Activated T-cell treated with anti-CD3 and anti-CD28 coated beads, Interleukin-2, amount 50 U/mL, for 72 hours (primary cell): ENCODE measurements at regions not wholly inside any gene's neighbourhood (a gene's known extent, or its start where the extent isn't known, plus 50 kb on each side); places are given as distances from the start of the nearest gene placed in this dataset.
"Not testable (repeated sequence)": the region's sequence is repeated elsewhere in the genome, so short reads cannot be mapped to it uniquely, and the experiment has no call there.

ENCODE experiments used
- ATAC-seq, 2 donors: fragments of 150-1000 bp; cut with Tn5 transposase; replicated peaks in 1 of 2; 2 replicates each; pipeline ENCODE4 v1.10.0; 2021; ENCODE audit warnings: moderate library complexity in 2 of 2, mild to moderate bottlenecking in 1 of 2
- DNase-seq, 2 donors: peaks; one replicate each; pipeline ENCODE4 v3.0.0; 2021 to 2022; ENCODE audit warnings: mixed read lengths in 1 of 2
- H3K27ac Mint-ChIP-seq: one replicate; pipeline ENCODE4 v1.8.0; 2022; ENCODE audit warnings: mild to moderate bottlenecking, moderate library complexity, mixed read lengths
- H3K27me3 Mint-ChIP-seq: one replicate; pipeline ENCODE4 v1.8.0; 2022; ENCODE audit warnings: low read depth, mixed read lengths
- H3K36me3 Mint-ChIP-seq, 2 donors: one replicate each; pipeline ENCODE4 v1.8.0; 2022; ENCODE audit warnings: mixed read lengths in 2 of 2, mild to moderate bottlenecking in 1 of 2; ENCODE audit not compliant: insufficient read depth in 2 of 2
- H3K4me1 Mint-ChIP-seq: one replicate; pipeline ENCODE4 v1.8.0; 2022; ENCODE audit warnings: low read depth, mixed read lengths
- H3K4me3 Mint-ChIP-seq, 2 donors: one replicate each; pipeline ENCODE4 v1.8.0; 2022; ENCODE audit warnings: mild to moderate bottlenecking in 2 of 2, mixed read lengths in 2 of 2, moderate library complexity in 2 of 2
- H3K9me3 Mint-ChIP-seq, 2 donors: one replicate each; pipeline ENCODE4 v1.8.0; 2022; ENCODE audit warnings: mixed read lengths in 2 of 2

GRCh38 chr11:34762625-34763024 lies 141.7 kb downstream of the EHF start:
- H3K27ac Mint-ChIP-seq, H3K9me3 Mint-ChIP-seq, DNase-seq, ATAC-seq, H3K36me3 Mint-ChIP-seq, H3K4me1 Mint-ChIP-seq, H3K4me3 Mint-ChIP-seq: not testable (repeated sequence)
- peaks cover 13% of the 10 kb centered on the region for H3K27me3 Mint-ChIP-seq

GRCh38 chr11:34758262-34758661 lies 137.4 kb downstream of the EHF start:
- no peak overlapping the region for H3K27ac Mint-ChIP-seq
- DNase-seq = no peak
- no peak for ATAC-seq
- no peak overlapping the region for H3K4me3 Mint-ChIP-seq
- H3K9me3 Mint-ChIP-seq = peaks cover 0 to 2% of the 10 kb centered on the region in 2 donors
- H3K4me1 Mint-ChIP-seq = no peaks in the 10 kb centered on the region
- H3K36me3 Mint-ChIP-seq = no peaks in the 10 kb centered on the region
- H3K27me3 Mint-ChIP-seq = peaks cover 26% of the 10 kb centered on the region

- Mint-ChIP-seq H3K36me3 (no peaks in the 10 kb centered on the region), H3K27ac (no peak overlapping the region), H3K4me1 (no peaks in the 10 kb centered on the region), H3K9me3 (peaks cover 0 to 2% of the 10 kb centered on the region in 2 donors), H3K4me3 (no peak overlapping the region), H3K27me3 (peaks cover 36% of the 10 kb centered on the region)
- no peak for DNase-seq
- ATAC-seq = no peak
Measured at GRCh38 chr11:34757026-34757451, 136.1 kb downstream of the EHF start.

- DNase-seq = no peak
- Mint-ChIP-seq H3K36me3 (no peaks in the 10 kb centered on the region), H3K4me1 (no peaks in the 10 kb centered on the region), H3K27ac (no peak overlapping the region), H3K9me3 (peaks cover 0 to 2% of the 10 kb centered on the region in 2 donors), H3K4me3 (no peak overlapping the region), H3K27me3 (peaks cover 41% of the 10 kb centered on the region)
- no peak for ATAC-seq
Measured at GRCh38 chr11:34756591-34756990, 135.7 kb downstream of the EHF start.

GRCh38 chr11:34755671-34756070 lies 134.8 kb downstream of the EHF start:
- no peak overlapping the region for H3K4me3 Mint-ChIP-seq
- no peaks in the 10 kb centered on the region for H3K36me3 Mint-ChIP-seq
- ATAC-seq = no peak
- H3K9me3 Mint-ChIP-seq = peaks cover 0 to 2% of the 10 kb centered on the region in 2 donors
- peaks cover 48% of the 10 kb centered on the region for H3K27me3 Mint-ChIP-seq
- H3K27ac Mint-ChIP-seq = no peak overlapping the region
- H3K4me1 Mint-ChIP-seq = no peaks in the 10 kb centered on the region
- no peak for DNase-seq

- Mint-ChIP-seq H3K4me3 (no peak overlapping the region), H3K27ac (no peak overlapping the region), H3K4me1 (no peaks in the 10 kb centered on the region), H3K27me3 (peaks cover 59% of the 10 kb centered on the region), H3K36me3 (no peaks in the 10 kb centered on the region), H3K9me3 (peaks cover 0 to under 1% of the 10 kb centered on the region in 2 donors)
- DNase-seq = no peak
- no peak for ATAC-seq
Measured at GRCh38 chr11:34754171-34754823, 133.4 kb downstream of the EHF start.

GRCh38 chr11:34750692-34751405 lies 130.0 kb downstream of the EHF start:
- Mint-ChIP-seq H3K27ac (no peak overlapping the region), H3K9me3 (no peaks in the 10 kb centered on the region), H3K36me3 (no peaks in the 10 kb centered on the region), H3K27me3 (peaks cover 51% of the 10 kb centered on the region), H3K4me1 (no peaks in the 10 kb centered on the region), H3K4me3 (no peak overlapping the region)
- no peak for DNase-seq
- ATAC-seq = no peak

- no peak for ATAC-seq
- H3K36me3 Mint-ChIP-seq = no peaks in the 10 kb centered on the region
Measured at GRCh38 chr11:34749666-34750659, 129.1 kb downstream of the EHF start.

GRCh38 chr11:34748036-34748435 lies 127.1 kb downstream of the EHF start:
- peaks cover 33% of the 10 kb centered on the region for H3K27me3 Mint-ChIP-seq
- no peak for ATAC-seq
- no peaks in the 10 kb centered on the region for H3K36me3 Mint-ChIP-seq
- no peak overlapping the region for H3K27ac Mint-ChIP-seq
- no peak for DNase-seq
- no peaks in the 10 kb centered on the region for H3K4me1 Mint-ChIP-seq
- H3K4me3 Mint-ChIP-seq = no peak overlapping the region
- no peaks in the 10 kb centered on the region for H3K9me3 Mint-ChIP-seq

More at GRCh38 chr11:34749666-34750659, 129.1 kb downstream of the EHF start:
- H3K4me1 Mint-ChIP-seq = no peaks in the 10 kb centered on the region
- no peaks in the 10 kb centered on the region for H3K9me3 Mint-ChIP-seq
- peaks cover 43% of the 10 kb centered on the region for H3K27me3 Mint-ChIP-seq
- DNase-seq = no peak
- no peak overlapping the region for H3K27ac Mint-ChIP-seq
- H3K4me3 Mint-ChIP-seq = no peak overlapping the region

- no peak overlapping the region for H3K27ac Mint-ChIP-seq
- peaks cover 26% of the 10 kb centered on the region for H3K27me3 Mint-ChIP-seq
- H3K9me3 Mint-ChIP-seq = no peaks in the 10 kb centered on the region
- no peak overlapping the region for H3K4me3 Mint-ChIP-seq
- no peak for DNase-seq
- ATAC-seq = no peak
- H3K4me1 Mint-ChIP-seq = no peaks in the 10 kb centered on the region
- H3K36me3 Mint-ChIP-seq = no peaks in the 10 kb centered on the region
Measured at GRCh38 chr11:34747251-34747650, 126.4 kb downstream of the EHF start.

GRCh38 chr11:34745195-34745594 lies 124.3 kb downstream of the EHF start:
- Mint-ChIP-seq H3K36me3 (no peaks in the 10 kb centered on the region), H3K4me1 (no peaks in the 10 kb centered on the region), H3K4me3 (no peak overlapping the region), H3K27me3 (peaks cover 32% of the 10 kb centered on the region), H3K9me3 (no peaks in the 10 kb centered on the region), H3K27ac (no peak overlapping the region)
- DNase-seq = no peak
- ATAC-seq = no peak

GRCh38 chr11:34744511-34744910 lies 123.6 kb downstream of the EHF start:
- Mint-ChIP-seq H3K36me3 (no peaks in the 10 kb centered on the region), H3K4me3 (no peak overlapping the region), H3K9me3 (no peaks in the 10 kb centered on the region), H3K27ac (no peak overlapping the region), H3K4me1 (no peaks in the 10 kb centered on the region), H3K27me3 (peaks cover 31% of the 10 kb centered on the region)
- DNase-seq (no peak), ATAC-seq (no peak)

GRCh38 chr11:34738237-34738636 lies 117.3 kb downstream of the EHF start:
- H3K27ac Mint-ChIP-seq = no peak overlapping the region

More at GRCh38 chr11:34738237-34738636, 117.3 kb downstream of the EHF start:
- Mint-ChIP-seq H3K27me3 (peaks cover 58% of the 10 kb centered on the region), H3K9me3 (peaks cover 2 to 4% of the 10 kb centered on the region in 2 donors), H3K36me3 (peaks cover 0 to 3% of the 10 kb centered on the region in 2 donors), H3K4me1 (no peaks in the 10 kb centered on the region), H3K4me3 (no peak overlapping the region)
- no peak for DNase-seq
- ATAC-seq = no peak
